Activated naive CD4-positive, alpha-beta T cell treated with anti-CD3 and anti-CD28 coated beads, Interleukin-2, amount 50 U/mL, for 72 hours (primary cell): ENCODE measurements at regions not wholly inside any gene's neighbourhood (a gene's known extent, or its start where the extent isn't known, plus 50 kb on each side); places are given as distances from the start of the nearest gene placed in this dataset.
A peak's percentile ranks its signal among the peaks of the same experiment; 100 is the strongest.
"Not testable (repeated sequence)": the region's sequence is repeated elsewhere in the genome, so short reads cannot be mapped to it uniquely, and the experiment has no call there.

Experiments
- ATAC-seq, 2 donors: fragments of 150-1000 bp; cut with Tn5 transposase; 2 replicates each; pipeline ENCODE4 v1.10.0; 2021; ENCODE audit warnings: mild to moderate bottlenecking in 2 of 2, moderate library complexity in 2 of 2
- DNase-seq, 2 donors: peaks; one replicate each; pipeline ENCODE4 v3.0.0; 2021 to 2022; ENCODE audit warnings: low spot score in 2 of 2
- H3K27ac Mint-ChIP-seq, 2 donors: one replicate each; pipeline ENCODE4 v1.8.0; 2022; ENCODE audit warnings: mild to moderate bottlenecking in 2 of 2, mixed read lengths in 2 of 2
- H3K36me3 Mint-ChIP-seq, 2 donors: one replicate each; pipeline ENCODE4 v1.8.0; 2022; ENCODE audit warnings: mixed read lengths in 2 of 2
- H3K9me3 Mint-ChIP-seq, 2 donors: one replicate each; pipeline ENCODE4 v1.8.0; 2022; ENCODE audit warnings: mixed read lengths in 2 of 2

- ATAC-seq (peak; percentile 34 to 52), DNase-seq (no peak)
- Mint-ChIP-seq H3K27ac (peak overlapping the region; percentile 84), H3K36me3 (no peaks in the 10 kb centered on the region), H3K9me3 (no peaks in the 10 kb centered on the region)
Measured at GRCh38 chr2:196288006-196288538, 116.7 kb upstream of the STK17B start.

DNA sequence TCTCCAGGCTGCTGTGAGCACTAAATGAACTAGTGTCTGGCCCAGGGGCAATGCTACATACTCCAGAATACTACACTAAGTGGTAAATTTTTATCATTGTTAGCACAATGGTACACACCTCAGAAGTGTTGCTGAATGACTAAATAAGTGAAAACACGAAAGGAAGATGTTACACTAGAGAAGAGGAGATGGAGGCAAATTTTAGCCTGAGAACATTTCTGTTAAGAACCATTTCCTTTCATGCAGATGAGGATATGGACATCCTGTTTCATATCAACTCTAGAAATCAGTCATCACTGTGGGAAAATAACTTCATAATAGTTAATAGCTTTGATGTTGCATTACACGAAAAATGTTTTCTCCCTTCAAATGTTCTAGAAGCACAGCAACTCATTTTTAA lies 117.6 kb upstream of the STK17B start:
- H3K9me3 Mint-ChIP-seq = no peaks in the 10 kb centered on the region
- peak overlapping the region; percentile 84 to 93 for H3K27ac Mint-ChIP-seq
- DNase-seq = no peak
- ATAC-seq = peak; percentile 71
- no peaks in the 10 kb centered on the region for H3K36me3 Mint-ChIP-seq

- no peaks in the 10 kb centered on the region for H3K36me3 Mint-ChIP-seq
- no peaks in the 10 kb centered on the region for H3K9me3 Mint-ChIP-seq
- DNase-seq = no peak
- peak; percentile 31 to 72 for ATAC-seq
- peak overlapping the region in 1 of 2 donors; percentile 88 for H3K27ac Mint-ChIP-seq
Measured at GRCh38 chr2:196290136-196290535, 118.8 kb upstream of the STK17B start.

GRCh38 chr2:196290569-196290968 lies 119.2 kb upstream of the STK17B start:
- no peaks in the 10 kb centered on the region for H3K9me3 Mint-ChIP-seq
- ATAC-seq (no peak), DNase-seq (no peak)
- no peaks in the 10 kb centered on the region for H3K36me3 Mint-ChIP-seq
- H3K27ac Mint-ChIP-seq = peak overlapping the region in 1 of 2 donors; percentile 61

DNA sequence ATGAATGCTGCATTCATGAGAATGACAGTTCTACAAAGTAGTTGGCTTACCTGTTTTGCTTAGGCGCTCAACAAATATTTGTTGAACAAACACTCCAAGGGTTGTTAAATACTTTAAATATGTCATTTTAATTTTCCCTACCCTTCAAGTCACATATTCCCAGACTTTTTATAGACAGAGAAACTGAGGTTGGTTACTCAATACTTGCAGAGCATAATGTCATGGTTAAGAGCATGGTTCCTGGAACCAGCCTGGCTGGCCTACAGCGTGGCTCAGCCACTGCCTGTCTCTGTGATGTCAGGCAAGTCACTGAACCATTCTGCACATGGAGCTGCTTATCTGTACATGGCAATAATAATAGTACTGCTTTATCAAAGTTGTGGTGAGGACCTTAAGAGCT lies 120.0 kb upstream of the STK17B start:
- ATAC-seq (peak in 1 of 2 donors; percentile 15), DNase-seq (no peak)
- H3K36me3 Mint-ChIP-seq = no peaks in the 10 kb centered on the region
- H3K27ac Mint-ChIP-seq = peak overlapping the region in 1 of 2 donors; percentile 61
- H3K9me3 Mint-ChIP-seq = no peaks in the 10 kb centered on the region

GRCh38 chr2:196291873-196292800 lies 120.8 kb upstream of the STK17B start:
- no peak for DNase-seq
- Mint-ChIP-seq H3K27ac (peak overlapping the region in 1 of 2 donors; percentile 62), H3K36me3 (no peaks in the 10 kb centered on the region), H3K9me3 (no peaks in the 10 kb centered on the region)
- ATAC-seq = peak in 1 of 2 donors; percentile 7

GRCh38 chr2:196293751-196294515 lies 122.6 kb upstream of the STK17B start:
- ATAC-seq = no peak
- no peak overlapping the region for H3K27ac Mint-ChIP-seq

DNA sequence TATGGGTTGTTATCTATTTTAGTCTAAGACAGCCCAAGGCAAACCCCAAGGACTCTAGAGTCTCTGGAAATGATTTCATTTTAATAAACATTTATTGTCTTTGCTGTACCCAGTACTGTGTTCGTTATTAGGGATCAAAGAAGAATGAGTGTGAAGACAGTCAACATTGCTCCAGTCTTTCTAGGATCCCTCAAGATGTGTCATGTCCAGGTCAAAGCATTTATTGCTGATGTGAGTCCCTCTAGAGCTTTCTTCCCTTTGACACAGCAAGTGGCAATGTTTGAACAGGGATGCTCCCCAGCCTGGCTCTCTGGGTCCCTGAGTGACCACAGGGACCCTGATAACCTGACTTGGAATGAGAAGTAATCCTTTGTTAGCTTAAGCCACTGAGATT lies 123.1 kb upstream of the STK17B start:
- DNase-seq (no peak), ATAC-seq (no peak)
- H3K27ac Mint-ChIP-seq = no peak overlapping the region
- no peaks in the 10 kb centered on the region for H3K36me3 Mint-ChIP-seq
- H3K9me3 Mint-ChIP-seq = no peaks in the 10 kb centered on the region

More at GRCh38 chr2:196293751-196294515, 122.6 kb upstream of the STK17B start:
- DNase-seq = no peak
- Mint-ChIP-seq H3K9me3 (no peaks in the 10 kb centered on the region), H3K36me3 (no peaks in the 10 kb centered on the region)

DNA sequence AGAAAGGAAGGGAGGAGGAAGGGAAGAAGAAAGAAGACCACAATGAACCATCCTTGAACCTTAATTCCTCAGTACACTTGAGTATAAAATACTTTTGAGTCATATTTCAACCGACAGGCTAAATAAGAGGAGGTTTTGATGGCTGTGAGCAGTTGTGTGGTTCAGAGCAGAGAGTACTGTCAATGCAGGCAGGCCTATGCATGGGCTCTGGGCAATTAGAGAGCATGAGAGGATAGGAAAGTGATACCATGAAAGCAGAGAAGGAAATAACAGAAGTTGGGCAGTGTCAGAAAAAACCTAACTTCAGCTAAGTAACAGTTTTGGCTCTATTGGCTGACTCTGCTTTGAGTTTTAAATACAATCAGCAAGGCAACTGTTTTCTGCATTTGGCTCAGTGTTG lies 123.6 kb upstream of the STK17B start:
- H3K36me3 Mint-ChIP-seq = no peaks in the 10 kb centered on the region
- ATAC-seq (no peak), DNase-seq (no peak)
- H3K9me3 Mint-ChIP-seq = no peaks in the 10 kb centered on the region
- H3K27ac Mint-ChIP-seq = no peak overlapping the region

- ATAC-seq, H3K27ac Mint-ChIP-seq, H3K9me3 Mint-ChIP-seq, H3K36me3 Mint-ChIP-seq, DNase-seq: not testable (repeated sequence)
Measured at GRCh38 chr2:196298106-196298723, 126.8 kb upstream of the STK17B start.

DNA sequence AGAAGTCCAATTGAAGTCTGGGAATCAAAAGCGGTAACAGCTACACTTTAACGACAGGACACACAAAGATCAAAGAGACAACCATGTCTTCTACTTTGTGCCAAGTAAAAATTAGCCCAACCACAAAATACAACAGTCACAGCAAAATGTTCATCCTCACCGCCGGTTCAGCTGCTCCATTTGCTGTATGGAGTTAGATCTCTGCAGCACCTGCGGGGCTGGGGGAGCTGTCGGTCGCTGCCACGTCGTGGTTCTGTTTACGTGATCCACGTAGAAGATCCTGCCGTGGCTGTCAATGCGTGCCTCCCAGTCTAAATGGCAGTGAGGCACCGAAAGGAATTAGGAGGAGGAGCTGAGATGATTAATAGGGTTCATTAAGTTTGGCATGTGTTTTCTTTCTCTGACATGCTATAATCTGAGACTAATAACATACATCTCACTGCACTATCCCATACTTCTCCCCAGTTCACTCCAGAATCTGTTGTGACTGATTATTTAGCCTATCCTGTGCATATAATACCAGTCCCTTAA lies 136.5 kb upstream of the STK17B start:
- no peaks in the 10 kb centered on the region for H3K36me3 Mint-ChIP-seq
- ATAC-seq (no peak), DNase-seq (no peak)
- H3K27ac Mint-ChIP-seq = no peak overlapping the region
- no peaks in the 10 kb centered on the region for H3K9me3 Mint-ChIP-seq

DNA sequence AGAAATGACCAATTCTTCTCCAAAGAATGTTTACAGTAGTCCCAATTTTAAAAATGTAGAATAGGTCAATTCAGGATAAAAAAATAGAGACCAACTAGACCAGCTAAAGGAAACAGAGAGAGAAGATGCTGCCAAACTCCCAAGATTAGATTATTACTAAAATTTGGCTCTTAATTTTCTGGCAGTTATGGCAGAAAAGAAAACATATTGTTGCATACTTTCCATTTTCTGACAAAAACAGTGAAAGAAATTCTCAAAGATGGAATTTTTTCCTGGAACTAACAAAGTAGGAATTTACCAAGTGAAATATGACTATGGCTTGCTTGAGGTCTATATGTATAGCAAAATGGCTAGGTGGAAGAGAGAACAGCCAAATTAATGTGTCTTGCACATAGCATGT lies 138.3 kb upstream of the STK17B start:
- no peak overlapping the region for H3K27ac Mint-ChIP-seq
- H3K9me3 Mint-ChIP-seq = no peaks in the 10 kb centered on the region
- DNase-seq = no peak
- no peak for ATAC-seq
- no peaks in the 10 kb centered on the region for H3K36me3 Mint-ChIP-seq

- ATAC-seq (peak in 1 of 2 donors; percentile 55), DNase-seq (no peak)
- no peak overlapping the region for H3K27ac Mint-ChIP-seq
- H3K36me3 Mint-ChIP-seq = no peaks in the 10 kb centered on the region
- no peaks in the 10 kb centered on the region for H3K9me3 Mint-ChIP-seq
Measured at GRCh38 chr2:196314157-196314556, 142.8 kb upstream of the STK17B start.

DNA sequence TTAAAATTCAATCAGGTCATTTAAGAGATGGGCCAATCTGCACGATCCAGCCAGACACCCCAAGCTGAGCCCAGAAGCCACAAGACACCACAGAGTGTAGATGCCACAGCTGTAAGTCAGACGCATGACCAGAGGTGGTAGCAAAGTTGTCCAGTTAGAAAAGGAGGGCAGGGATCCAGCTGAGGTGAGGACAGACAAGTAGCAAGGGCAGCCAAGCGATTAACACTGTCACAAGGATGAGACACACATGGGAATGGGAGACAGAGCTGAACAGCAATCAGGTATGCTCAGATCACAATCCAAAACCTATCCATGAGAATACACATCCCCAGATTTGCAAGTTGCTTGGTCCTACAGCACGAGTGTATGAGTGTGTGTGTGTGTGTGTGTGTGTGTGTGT lies 143.4 kb upstream of the STK17B start:
- no peaks in the 10 kb centered on the region for H3K36me3 Mint-ChIP-seq
- H3K9me3 Mint-ChIP-seq = no peaks in the 10 kb centered on the region
- ATAC-seq (no peak), DNase-seq (no peak)
- H3K27ac Mint-ChIP-seq = no peak overlapping the region

- H3K27ac Mint-ChIP-seq = no peak overlapping the region
- DNase-seq = no peak
- no peaks in the 10 kb centered on the region for H3K9me3 Mint-ChIP-seq
- no peaks in the 10 kb centered on the region for H3K36me3 Mint-ChIP-seq
- no peak for ATAC-seq
Measured at GRCh38 chr2:196315388-196316049, 144.1 kb upstream of the STK17B start.

- Mint-ChIP-seq H3K27ac (no peak overlapping the region), H3K9me3 (no peaks in the 10 kb centered on the region), H3K36me3 (no peaks in the 10 kb centered on the region)
- no peak for ATAC-seq
- DNase-seq = no peak
Measured at GRCh38 chr2:196316050-196316430, 144.7 kb upstream of the STK17B start.
